Ishikawa (cell line): ENCODE measurements at regions not wholly inside any gene's neighbourhood (a gene's known extent, or its start where the extent isn't known, plus 50 kb on each side); places are given as distances from the start of the nearest gene placed in this dataset.

Source experiments
- CREB1 ChIP-seq: IDR thresholded peaks from 2 replicates; pipeline ENCODE4 v1.6.1; 2012; ENCODE audit warnings: low read depth
- EP300 ChIP-seq: IDR thresholded peaks from 2 replicates; pipeline ENCODE4 v1.6.1; 2012; ENCODE audit warnings: borderline replicate concordance
- RAD21 ChIP-seq: IDR thresholded peaks from 2 replicates; pipeline ENCODE4 v1.6.1; 2012; ENCODE audit warnings: low read depth
- TF ChIP-seq, protein P1 (sequence below): IDR thresholded peaks from 2 replicates; pipeline ENCODE4 v1.6.1; 2012

DNA sequence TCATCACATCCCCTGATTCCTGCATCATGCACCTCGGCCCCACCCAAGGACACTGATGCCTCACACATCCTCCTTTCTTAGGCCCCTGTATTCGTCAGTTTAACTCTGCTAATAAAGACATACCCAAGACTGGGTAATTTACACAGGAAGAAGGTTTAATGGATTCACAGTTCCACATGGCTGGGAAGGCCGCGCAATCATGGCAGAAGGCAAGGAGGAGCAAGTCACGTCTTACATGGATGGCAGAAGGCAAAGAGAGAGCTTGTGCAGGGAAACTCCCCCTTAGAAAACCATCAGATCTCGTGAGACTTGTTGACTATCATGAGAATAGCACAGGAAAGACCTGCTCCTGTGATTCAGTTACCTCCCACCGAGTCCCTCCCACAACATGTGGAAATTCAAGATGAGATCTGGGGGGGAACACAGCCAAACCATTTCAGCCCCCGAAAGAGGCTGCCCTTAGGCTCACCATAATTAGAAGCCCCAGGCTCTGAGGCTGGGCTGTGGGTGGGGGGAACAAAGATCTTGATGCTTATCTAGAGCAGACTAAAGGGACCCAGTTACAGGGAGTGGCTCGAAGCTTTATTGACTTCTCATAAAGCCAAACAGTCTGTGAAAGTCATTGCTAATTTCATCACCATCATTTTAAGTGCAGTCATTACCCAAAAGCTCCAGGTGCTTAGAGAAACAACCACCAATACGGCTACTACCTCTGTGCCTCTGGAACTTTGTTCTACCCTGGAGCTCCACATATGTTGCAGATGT lies 181.5 kb downstream of the MATN1 start:
- TF ChIP-seq RAD21, result no peak
- no peak for TF ChIP-seq EP300
- TF ChIP-seq, protein P1, sequence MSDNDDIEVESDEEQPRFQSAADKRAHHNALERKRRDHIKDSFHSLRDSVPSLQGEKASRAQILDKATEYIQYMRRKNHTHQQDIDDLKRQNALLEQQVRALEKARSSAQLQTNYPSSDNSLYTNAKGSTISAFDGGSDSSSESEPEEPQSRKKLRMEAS, result no peak
- no peak for TF ChIP-seq CREB1
